H9 (cell line): ENCODE measurements at regions not wholly inside any gene's neighbourhood (a gene's known extent, or its start where the extent isn't known, plus 50 kb on each side); places are given as distances from the start of the nearest gene placed in this dataset.

ENCODE experiments used
- DNase-seq: peaks from one replicate; pipeline ENCODE4 v3.0.0-alpha.2; 2017
- H2AFZ ChIP-seq: one replicate; pipeline ENCODE4 v1.6.1; 2013; ENCODE audit warnings: mild to moderate bottlenecking, low read length, control low read depth, moderate library complexity
- H2AK5ac ChIP-seq: 2 replicates; pipeline ENCODE4 v1.6.1; 2013; ENCODE audit warnings: low read length, control low read depth, mixed read lengths; ENCODE audit not compliant: insufficient read length
- H2BK120ac ChIP-seq: one replicate; pipeline ENCODE4 v1.6.1; 2013; ENCODE audit warnings: low read depth, mild to moderate bottlenecking, low read length, control low read depth, inconsistent platforms; ENCODE audit not compliant: poor library complexity, severe bottlenecking
- H2BK12ac ChIP-seq: 2 replicates; pipeline ENCODE4 v1.6.1; 2013; ENCODE audit warnings: low read length, control low read depth, mixed read lengths, low read depth; ENCODE audit not compliant: insufficient read length
- H2BK15ac ChIP-seq: 2 replicates; pipeline ENCODE4 v1.6.1; 2013; ENCODE audit warnings: low read depth, low read length, control low read depth
- H2BK20ac ChIP-seq: one replicate; pipeline ENCODE4 v1.6.1; 2013; ENCODE audit warnings: low read depth, mild to moderate bottlenecking, low read length, control low read depth, inconsistent platforms; ENCODE audit not compliant: poor library complexity, severe bottlenecking
- H2BK5ac ChIP-seq: 2 replicates; pipeline ENCODE4 v1.6.1; 2013; ENCODE audit warnings: low read length, control low read depth, mixed read lengths; ENCODE audit not compliant: insufficient read length
- H3K14ac ChIP-seq: 2 replicates; pipeline ENCODE4 v1.6.1; 2013; ENCODE audit warnings: low read length, control low read depth; ENCODE audit not compliant: insufficient read depth
- H3K18ac ChIP-seq: 2 replicates; pipeline ENCODE4 v1.6.1; 2013; ENCODE audit warnings: low read depth, mild to moderate bottlenecking, mixed read lengths, low read length, control low read depth; ENCODE audit not compliant: insufficient read length
- H3K23ac ChIP-seq: 2 replicates; pipeline ENCODE4 v1.6.1; 2013; ENCODE audit warnings: low read length, control low read depth, mixed read lengths, low read depth; ENCODE audit not compliant: insufficient read length
- H3K23me2 ChIP-seq: 2 replicates; pipeline ENCODE4 v1.6.1; 2013; ENCODE audit warnings: low read depth, mild to moderate bottlenecking, mixed read lengths, low read length, control low read depth; ENCODE audit not compliant: insufficient read length, poor library complexity, severe bottlenecking
- H3K27ac ChIP-seq: 2 replicates; pipeline ENCODE4 v1.5.1; 2013; ENCODE audit warnings: low read length, control low read depth, mixed read lengths, low read depth; ENCODE audit not compliant: insufficient read length
- H3K27me3 ChIP-seq: 2 replicates; pipeline ENCODE4 v1.6.1; 2013; ENCODE audit warnings: low read length, control low read depth, inconsistent platforms; ENCODE audit not compliant: insufficient read depth
- H3K4ac ChIP-seq: 2 replicates; pipeline ENCODE4 v1.6.1; 2013; ENCODE audit warnings: low read depth, mild to moderate bottlenecking, control low read depth, inconsistent platforms, low read length, moderate library complexity
- H3K4me1 ChIP-seq: 2 replicates; pipeline ENCODE4 v1.6.1; 2013; ENCODE audit warnings: low read length, control low read depth, inconsistent platforms; ENCODE audit not compliant: insufficient read depth
- H3K4me2 ChIP-seq: 2 replicates; pipeline ENCODE4 v1.6.1; 2013; ENCODE audit warnings: low read length, control low read depth, mixed read lengths; ENCODE audit not compliant: insufficient read length, insufficient read depth
- H3K56ac ChIP-seq: 2 replicates; pipeline ENCODE4 v1.6.1; 2013; ENCODE audit warnings: low read depth, mild to moderate bottlenecking, mixed read lengths, low read length, control low read depth; ENCODE audit not compliant: insufficient read length
- H3K79me1 ChIP-seq: 2 replicates; pipeline ENCODE4 v1.6.1; 2013; ENCODE audit warnings: low read depth, mild to moderate bottlenecking, moderate library complexity, low read length, control low read depth, inconsistent platforms; ENCODE audit not compliant: insufficient read depth, poor library complexity, severe bottlenecking
- H3K79me2 ChIP-seq: 2 replicates; pipeline ENCODE4 v1.6.1; 2013; ENCODE audit warnings: low read length, control low read depth, inconsistent platforms; ENCODE audit not compliant: insufficient read depth
- H3K9ac ChIP-seq: 2 replicates; pipeline ENCODE4 v1.6.1; 2013; ENCODE audit warnings: low read length, control low read depth, mixed read lengths; ENCODE audit not compliant: insufficient read length; ENCODE audit errors: extremely low read depth
- H3K9me3 ChIP-seq: one replicate; pipeline ENCODE4 v1.6.1; 2013; ENCODE audit warnings: low read depth, low read length, inconsistent platforms; ENCODE audit not compliant: control insufficient read depth
- H3T11ph ChIP-seq: one replicate; pipeline ENCODE4 v1.6.1; 2013; ENCODE audit warnings: mild to moderate bottlenecking, low read length, control low read depth, inconsistent platforms
- H4K20me1 ChIP-seq: one replicate; pipeline ENCODE4 v1.6.1; 2013; ENCODE audit not compliant: control insufficient read depth, insufficient read length, insufficient read depth
- H4K5ac ChIP-seq: 2 replicates; pipeline ENCODE4 v1.6.1; 2013; ENCODE audit warnings: low read depth, mild to moderate bottlenecking, mixed read lengths, low read length, control low read depth; ENCODE audit not compliant: insufficient read length
- H4K8ac ChIP-seq: replicated peaks from 2 replicates; pipeline ENCODE4 v1.6.1; 2013; ENCODE audit warnings: low read length, control low read depth, mixed read lengths, low read depth; ENCODE audit not compliant: insufficient read length
- H4K91ac ChIP-seq: 2 replicates; pipeline ENCODE4 v1.6.1; 2013; ENCODE audit warnings: low read depth, mild to moderate bottlenecking, moderate library complexity, mixed read lengths, low read length, control low read depth; ENCODE audit not compliant: insufficient read length
- H3K27ac Mint-ChIP-seq, 3 experiments: 2 replicates in 2 of 3; 3 replicates in 1 of 3; pipeline ENCODE4 v1.8.0; 2020 to 2021; ENCODE audit warnings: mixed read lengths in 3 of 3, mild to moderate bottlenecking in 1 of 3, moderate library complexity in 1 of 3
- H3K27me3 Mint-ChIP-seq: 2 replicates; pipeline ENCODE4 v1.8.0; 2021; ENCODE audit warnings: low read depth, mild to moderate bottlenecking, moderate library complexity, mixed read lengths
- H3K36me3 Mint-ChIP-seq, 3 experiments: 2 replicates in 2 of 3; 3 replicates in 1 of 3; pipeline ENCODE4 v1.8.0; 2020 to 2021; ENCODE audit warnings: low read depth in 3 of 3, mixed read lengths in 3 of 3; ENCODE audit not compliant: insufficient read depth in 1 of 3
- H3K4me1 Mint-ChIP-seq, 2 experiments: 2 replicates each; pipeline ENCODE4 v1.8.0; 2020; ENCODE audit warnings: mixed read lengths in 2 of 2
- H3K4me3 Mint-ChIP-seq, 2 experiments: 2 replicates in 1 of 2; 3 replicates in 1 of 2; pipeline ENCODE4 v1.8.0; 2020 to 2021; ENCODE audit warnings: mild to moderate bottlenecking in 2 of 2, mixed read lengths in 2 of 2, moderate library complexity in 1 of 2
- H3K9me3 Mint-ChIP-seq, 2 experiments: 2 replicates in 1 of 2; 3 replicates in 1 of 2; pipeline ENCODE4 v1.8.0; 2020; ENCODE audit warnings: mild to moderate bottlenecking in 2 of 2, mixed read lengths in 2 of 2, moderate library complexity in 1 of 2
- WGBS: extraction: QIAGEN DNeasy Blood & Tissue Kit; methylation state at CpG from one replicate; pipeline ENCODE4 v1.1.7; 2013; ENCODE audit warnings: missing lambda C conversion rate, low lambda C conversion rate, mixed read lengths; ENCODE audit not compliant: insufficient read length; ENCODE audit errors: extremely low coverage; 5-methylcytosine and 5-hydroxymethylcytosine counted together
- TF ChIP-seq, protein P1 (sequence below): fragments of 200-600 bp; sonication (generic); conservative IDR thresholded peaks from 3 replicates; pipeline ENCODE4 v1.8.0; 2021; ENCODE audit warnings: antibody characterized with exemption, mild to moderate bottlenecking

DNA sequence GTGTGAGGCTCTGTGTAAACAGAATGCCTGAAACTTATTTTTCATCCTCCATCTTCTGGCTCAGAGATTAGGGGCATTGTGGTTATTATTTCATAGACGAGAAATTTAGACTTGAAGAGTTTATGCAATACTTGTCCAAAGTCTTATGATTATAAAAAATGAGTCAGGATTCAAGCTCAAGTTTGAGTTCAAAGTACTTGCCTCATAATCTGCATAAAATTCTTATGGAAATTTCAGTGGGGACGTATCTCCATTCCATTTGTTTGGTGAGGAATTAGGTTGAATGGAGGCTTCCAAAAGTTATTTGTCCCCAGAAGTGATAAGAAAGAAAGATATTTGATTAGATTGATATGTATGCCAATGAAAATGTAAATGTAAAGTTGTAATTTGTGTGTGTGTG, 93.7 kb upstream of the CLVS2 start:
- no peak overlapping the region for H4K91ac ChIP-seq
- no peak overlapping the region for H2BK120ac ChIP-seq
- no peak overlapping the region for H3T11ph ChIP-seq
- Mint-ChIP-seq H3K27ac (no peak overlapping the region), H3K4me3 (no peak overlapping the region), H3K4me1 (peaks cover 3 to 4% of the 10 kb centered on the region in 2 experiments; a peak in 2 of 4 replicates), H3K9me3 (no peaks in the 10 kb centered on the region), H3K36me3 (no peaks in the 10 kb centered on the region), H3K27me3 (peaks cover 9% of the 10 kb centered on the region)
- no peak overlapping the region for H2AFZ ChIP-seq
- H4K5ac ChIP-seq: no peak overlapping the region
- TF ChIP-seq, protein P1, sequence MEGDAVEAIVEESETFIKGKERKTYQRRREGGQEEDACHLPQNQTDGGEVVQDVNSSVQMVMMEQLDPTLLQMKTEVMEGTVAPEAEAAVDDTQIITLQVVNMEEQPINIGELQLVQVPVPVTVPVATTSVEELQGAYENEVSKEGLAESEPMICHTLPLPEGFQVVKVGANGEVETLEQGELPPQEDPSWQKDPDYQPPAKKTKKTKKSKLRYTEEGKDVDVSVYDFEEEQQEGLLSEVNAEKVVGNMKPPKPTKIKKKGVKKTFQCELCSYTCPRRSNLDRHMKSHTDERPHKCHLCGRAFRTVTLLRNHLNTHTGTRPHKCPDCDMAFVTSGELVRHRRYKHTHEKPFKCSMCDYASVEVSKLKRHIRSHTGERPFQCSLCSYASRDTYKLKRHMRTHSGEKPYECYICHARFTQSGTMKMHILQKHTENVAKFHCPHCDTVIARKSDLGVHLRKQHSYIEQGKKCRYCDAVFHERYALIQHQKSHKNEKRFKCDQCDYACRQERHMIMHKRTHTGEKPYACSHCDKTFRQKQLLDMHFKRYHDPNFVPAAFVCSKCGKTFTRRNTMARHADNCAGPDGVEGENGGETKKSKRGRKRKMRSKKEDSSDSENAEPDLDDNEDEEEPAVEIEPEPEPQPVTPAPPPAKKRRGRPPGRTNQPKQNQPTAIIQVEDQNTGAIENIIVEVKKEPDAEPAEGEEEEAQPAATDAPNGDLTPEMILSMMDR: no peak
- H3K23ac ChIP-seq: no peak overlapping the region
- H3K23me2 ChIP-seq: no peaks in the 10 kb centered on the region
- H3K4me2 ChIP-seq: no peak overlapping the region
- no peak overlapping the region for H2BK12ac ChIP-seq
- no peaks in the 10 kb centered on the region for H3K4me1 ChIP-seq
- H3K27ac ChIP-seq: no peak overlapping the region
- no peak overlapping the region for H3K9ac ChIP-seq
- no peaks in the 10 kb centered on the region for H3K9me3 ChIP-seq
- H2AK5ac ChIP-seq: no peak overlapping the region
- no peak overlapping the region for H3K18ac ChIP-seq
- no peak overlapping the region for H3K56ac ChIP-seq
- H3K79me1 ChIP-seq: no peaks in the 10 kb centered on the region
- no peak overlapping the region for H3K14ac ChIP-seq
- no peak overlapping the region for H2BK20ac ChIP-seq
- no peaks in the 10 kb centered on the region for H3K27me3 ChIP-seq
- H4K20me1 ChIP-seq: no peaks in the 10 kb centered on the region
- no peak for DNase-seq
- H2BK15ac ChIP-seq: no peak overlapping the region
- no peak overlapping the region for H3K4ac ChIP-seq
- no peak overlapping the region for H2BK5ac ChIP-seq
- no CpG with 5 or more reads among the region's 2 CpGs for WGBS
- H3K79me2 ChIP-seq: no peaks in the 10 kb centered on the region
- H4K8ac ChIP-seq: no peak overlapping the region
